Keratinocyte (primary cell): ENCODE measurements at regions not wholly inside any gene's neighbourhood (a gene's known extent, or its start where the extent isn't known, plus 50 kb on each side); places are given as distances from the start of the nearest gene placed in this dataset.

Source experiments
- CTCF ChIP-seq, 3 experiments: IDR thresholded peaks in 1 of 3; conservative IDR thresholded peaks in 1 of 3; optimal IDR thresholded peaks in 1 of 3; 2 replicates in 2 of 3; 3 replicates in 1 of 3; pipeline versions ENCODE3 to v1.5.1; 2011; ENCODE audit warnings: low read length in 3 of 3, mild to moderate bottlenecking in 3 of 3, moderate library complexity in 2 of 3, control low read depth in 1 of 3, inconsistent platforms in 1 of 3; ENCODE audit not compliant: insufficient read depth in 2 of 3; ENCODE audit errors: extremely low read depth in 1 of 3
- EZH2 ChIP-seq: IDR thresholded peaks from one replicate; pipeline ENCODE4 v1.6.1; 2012; ENCODE audit warnings: inconsistent platforms, mild to moderate bottlenecking, low read length, moderate library complexity

DNA sequence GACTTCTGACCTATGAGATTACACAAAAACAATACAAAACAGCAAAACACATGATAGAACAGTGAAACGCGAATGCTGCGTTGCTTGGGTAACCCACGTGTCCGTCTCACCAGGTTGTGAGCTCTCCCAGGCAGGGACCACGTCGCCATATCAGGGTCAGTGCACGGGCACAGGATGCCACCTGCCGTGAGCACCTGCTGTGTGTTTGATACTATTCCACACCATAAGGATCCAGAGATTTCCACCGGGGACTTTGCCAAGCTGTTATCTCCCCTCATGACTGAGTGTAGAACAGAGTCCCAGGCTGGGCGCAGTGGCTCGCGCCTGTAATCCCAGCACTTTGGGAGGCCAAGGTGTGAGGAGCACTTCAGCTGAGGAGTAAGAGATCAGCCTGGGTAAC is 288.0 kb downstream of the BMP7 start:
- TF ChIP-seq CTCF (optimal IDR thresholded peaks at IDR 0.05 in 1 of 3, IDR thresholded peaks at IDR 0.05 in 1 of 3, conservative IDR thresholded peaks at IDR 0.05 in 1 of 3; ENCODE audit: extremely low read depth in 1 of 3, insufficient read depth in 2 of 3, low read length in 3 of 3) (no peak), EZH2 (no peak)
